Stimulated activated CD8-positive, alpha-beta memory T cell treated with anti-CD3 and anti-CD28 coated beads, Interleukin-2, amount 100 ng/mL, for 48 hours (primary cell): ENCODE measurements at regions not wholly inside any gene's neighbourhood (a gene's known extent, or its start where the extent isn't known, plus 50 kb on each side); places are given as distances from the start of the nearest gene placed in this dataset.

Experiments
- DNase-seq, 2 donors: peaks; one replicate each; pipeline ENCODE4 v3.0.0-alpha.2; 2020; ENCODE audit warnings: low read depth in 2 of 2

GRCh38 chr18:41464278-41464677 is 490.8 kb upstream of the PIK3C3 start:
- DNase-seq = no peak

GRCh38 chr18:41462946-41463345 is 492.1 kb upstream of the PIK3C3 start:
- no peak for DNase-seq

- DNase-seq = no peak
These were observed 493.9 kb upstream of the PIK3C3 start for GRCh38 chr18:41461114-41461513.

GRCh38 chr18:41459656-41460055 is 495.4 kb upstream of the PIK3C3 start:
- DNase-seq = no peak

GRCh38 chr18:41458376-41458775 is 496.7 kb upstream of the PIK3C3 start:
- no peak for DNase-seq

GRCh38 chr18:41457765-41458326 is 497.2 kb upstream of the PIK3C3 start:
- no peak for DNase-seq

- DNase-seq = no peak
These were observed 498.2 kb upstream of the PIK3C3 start for GRCh38 chr18:41456831-41457230.

- no peak for DNase-seq
These were observed 505.4 kb upstream of the PIK3C3 start for GRCh38 chr18:41449612-41450011.

- no peak for DNase-seq
These were observed 510.1 kb upstream of the PIK3C3 start for GRCh38 chr18:41444943-41445342.

- DNase-seq = no peak
These were observed 518.3 kb upstream of the PIK3C3 start for GRCh38 chr18:41436772-41437171.

GRCh38 chr18:41418598-41418997 is 536.4 kb upstream of the PIK3C3 start:
- DNase-seq = no peak

GRCh38 chr18:41416044-41416443 is 539.0 kb upstream of the PIK3C3 start:
- DNase-seq = no peak

GRCh38 chr18:41410006-41410405 is 545.0 kb upstream of the PIK3C3 start:
- no peak for DNase-seq

GRCh38 chr18:41406834-41407233 is 548.2 kb upstream of the PIK3C3 start:
- no peak for DNase-seq

- no peak for DNase-seq
These were observed 558.2 kb upstream of the PIK3C3 start for GRCh38 chr18:41396861-41397260.

GRCh38 chr18:41396211-41396610 is 558.8 kb upstream of the PIK3C3 start:
- no peak for DNase-seq

GRCh38 chr18:41395695-41396094 is 559.3 kb upstream of the PIK3C3 start:
- no peak for DNase-seq

- DNase-seq = no peak
These were observed 563.1 kb upstream of the PIK3C3 start for GRCh38 chr18:41391616-41392595.

- DNase-seq = no peak
These were observed 564.7 kb upstream of the PIK3C3 start for GRCh38 chr18:41390309-41390708.

- no peak for DNase-seq
These were observed 576.4 kb upstream of the PIK3C3 start for GRCh38 chr18:41378598-41378997.

- no peak for DNase-seq
These were observed 581.4 kb upstream of the PIK3C3 start for GRCh38 chr18:41373612-41374011.

GRCh38 chr18:41372046-41372665 is 582.9 kb upstream of the PIK3C3 start:
- no peak for DNase-seq
